Ammon's horn (tissue), 1 donor: ENCODE measurements at regions not wholly inside any gene's neighbourhood (a gene's known extent, or its start where the extent isn't known, plus 50 kb on each side); places are given as distances from the start of the nearest gene placed in this dataset.

Experiments
- DNase-seq: peaks from one replicate; pipeline ENCODE4 v3.0.0-alpha.2; 2016; ENCODE audit warnings: low spot score

GRCh38 chr4:100722866-100723459 lies 205.1 kb upstream of the EMCN start:
- DNase-seq, result no peak

DNA sequence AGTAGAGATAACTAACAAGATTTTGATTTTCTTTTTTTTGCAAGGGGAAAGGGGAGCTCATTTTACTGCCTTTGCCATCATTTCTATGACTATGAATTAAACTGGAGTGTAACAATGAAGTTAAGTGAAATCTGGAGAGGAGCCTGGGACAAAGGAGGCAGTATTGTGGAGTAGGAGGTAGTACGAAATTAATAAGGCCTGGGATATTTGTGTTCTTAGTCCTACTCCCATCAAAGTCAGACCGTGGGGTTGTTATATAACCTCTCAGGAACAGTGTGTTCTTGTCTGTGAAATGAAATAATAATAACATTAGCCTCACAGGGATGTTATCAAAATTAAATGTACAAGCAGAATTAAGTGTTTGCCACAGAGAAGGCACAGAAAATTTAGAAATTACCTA lies 204.3 kb upstream of the EMCN start:
- DNase-seq, result no peak

GRCh38 chr4:100721490-100721889 lies 203.7 kb upstream of the EMCN start:
- no peak for DNase-seq

DNA sequence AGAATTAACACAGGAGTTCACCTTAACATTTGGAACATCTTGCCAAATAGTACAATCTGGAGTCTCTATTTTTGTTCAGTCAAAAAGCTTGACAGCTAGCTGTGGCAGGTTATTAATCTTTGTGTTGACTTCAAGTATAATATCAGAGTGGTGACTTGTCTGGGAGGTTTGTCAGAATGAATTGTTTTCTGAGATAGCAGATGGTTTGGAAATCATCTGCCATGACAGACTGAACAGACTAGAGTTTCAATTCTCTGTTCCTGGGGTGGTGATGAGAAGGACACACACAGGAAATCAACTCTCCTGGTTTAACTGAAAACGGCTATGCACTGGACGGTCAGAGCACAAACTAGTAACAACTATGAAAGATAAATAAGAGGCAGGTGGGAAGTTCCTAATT lies 203.3 kb upstream of the EMCN start:
- peak; percentile 7 for DNase-seq

GRCh38 chr4:100716416-100716815 lies 198.6 kb upstream of the EMCN start:
- DNase-seq, result no peak

DNA sequence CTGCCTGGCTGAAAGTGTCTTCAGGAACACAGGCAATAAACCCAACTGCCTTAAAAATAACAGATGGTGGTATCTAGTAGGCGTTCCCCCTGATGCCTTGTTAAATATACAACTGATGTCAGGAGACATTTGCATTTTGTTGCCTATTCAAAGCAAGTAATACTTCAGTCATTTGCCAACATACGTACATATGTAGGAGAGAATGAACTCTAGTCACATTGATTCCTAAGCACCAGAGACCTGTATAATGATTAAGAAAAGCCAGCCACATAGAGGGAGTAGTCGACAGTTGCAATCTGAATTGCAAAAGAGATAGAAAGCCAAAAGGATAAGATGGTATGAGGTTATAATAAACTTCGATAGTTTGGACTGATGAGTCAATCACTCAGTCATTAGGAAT lies 191.0 kb upstream of the EMCN start:
- peak; percentile 13 for DNase-seq

DNA sequence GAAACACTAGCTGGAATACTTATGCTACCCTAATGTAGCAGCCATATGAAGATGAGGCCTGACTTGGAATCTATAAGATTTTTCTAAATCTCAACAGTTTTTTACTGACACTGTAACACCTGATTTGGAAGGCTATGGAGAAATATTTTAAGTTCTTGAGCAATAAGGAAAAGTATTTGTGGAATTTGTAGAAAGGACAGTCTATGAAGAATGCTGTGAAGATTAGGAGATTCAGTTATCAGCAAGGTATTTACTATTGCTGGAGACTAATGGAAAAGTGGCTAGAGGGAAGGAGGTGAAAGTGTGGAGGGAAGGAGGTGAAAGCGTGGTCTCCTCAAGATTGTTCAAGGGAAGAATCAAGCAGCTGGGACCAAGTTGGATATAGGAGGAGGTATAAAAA lies 190.0 kb upstream of the EMCN start:
- no peak for DNase-seq

DNA sequence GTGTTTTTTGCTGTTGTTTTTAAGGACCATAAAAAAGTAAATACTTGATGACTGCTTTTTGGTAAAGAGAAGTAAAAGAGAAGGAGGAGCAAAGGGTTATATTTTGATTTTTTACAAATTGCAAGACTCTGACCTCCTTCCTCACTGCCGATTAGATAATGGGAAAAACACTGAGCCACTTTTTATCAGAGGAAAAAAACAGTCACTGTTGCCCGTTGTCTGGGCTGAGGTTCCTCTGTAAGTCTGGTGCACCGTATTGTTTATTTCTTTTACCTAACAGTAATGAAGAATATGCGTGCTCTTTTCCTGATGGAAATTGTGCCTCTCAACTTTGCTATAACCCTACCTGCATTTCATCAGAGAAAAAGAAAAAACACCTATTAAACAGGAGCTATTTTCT lies 178.7 kb upstream of the EMCN start:
- no peak for DNase-seq

GRCh38 chr4:100695871-100696270 lies 178.0 kb upstream of the EMCN start:
- DNase-seq, result no peak

DNA sequence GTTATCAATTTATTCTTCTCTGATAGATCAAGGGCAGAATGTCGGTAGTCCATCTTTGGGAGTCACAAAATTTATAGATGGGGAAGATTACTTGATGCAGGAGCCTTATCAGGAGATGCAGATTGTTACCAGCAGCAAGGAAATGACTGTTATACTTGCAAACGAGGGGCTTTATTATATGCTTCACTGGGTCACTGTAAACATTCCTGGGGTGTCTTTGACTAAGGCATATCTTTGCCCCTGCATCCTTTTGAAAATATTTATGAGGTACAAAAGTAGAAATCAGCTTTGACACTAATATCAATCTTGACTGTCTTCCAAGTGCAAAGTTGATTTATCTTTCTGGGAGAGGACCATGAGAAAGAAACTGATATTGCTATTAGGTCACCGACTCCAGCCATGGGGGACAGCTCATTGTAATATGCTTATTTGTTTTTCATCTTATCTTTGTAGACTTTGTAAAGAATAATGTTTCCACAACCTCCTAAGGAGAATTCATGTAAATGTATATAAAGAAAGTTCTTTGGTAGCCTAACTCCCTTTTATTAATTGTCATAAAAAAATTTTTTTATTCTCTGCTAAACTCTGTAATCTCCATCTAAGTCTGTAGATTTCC lies 177.3 kb upstream of the EMCN start:
- no peak for DNase-seq

- DNase-seq, result no peak
Observed at GRCh38 chr4:100694467-100694866, 176.6 kb upstream of the EMCN start.

- no peak for DNase-seq
Observed at GRCh38 chr4:100690812-100691211, 173.0 kb upstream of the EMCN start.

- DNase-seq, result no peak
Observed at GRCh38 chr4:100688368-100688767, 170.5 kb upstream of the EMCN start.

GRCh38 chr4:100682477-100683218 lies 164.8 kb upstream of the EMCN start:
- no peak for DNase-seq

DNA sequence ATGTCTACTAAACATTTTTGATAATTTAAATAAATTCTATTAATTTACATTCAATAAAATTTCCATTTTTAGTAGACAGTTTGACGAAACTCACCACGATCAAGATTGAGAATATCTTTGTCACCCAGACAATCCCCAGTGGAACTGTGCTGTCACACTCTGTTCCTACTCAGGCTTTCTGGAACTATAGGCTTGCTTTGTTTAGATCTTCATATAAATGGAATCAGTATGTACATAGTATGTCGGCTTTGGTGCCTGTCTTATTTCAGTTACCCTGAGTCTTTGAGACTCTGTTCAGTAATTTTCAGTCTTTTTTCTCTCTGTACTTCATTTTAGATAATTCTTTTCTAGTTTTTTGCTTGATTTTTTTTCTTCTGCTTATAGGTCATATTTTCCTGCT lies 163.5 kb upstream of the EMCN start:
- no peak for DNase-seq

GRCh38 chr4:100679926-100680325 lies 162.1 kb upstream of the EMCN start:
- DNase-seq, result no peak

DNA sequence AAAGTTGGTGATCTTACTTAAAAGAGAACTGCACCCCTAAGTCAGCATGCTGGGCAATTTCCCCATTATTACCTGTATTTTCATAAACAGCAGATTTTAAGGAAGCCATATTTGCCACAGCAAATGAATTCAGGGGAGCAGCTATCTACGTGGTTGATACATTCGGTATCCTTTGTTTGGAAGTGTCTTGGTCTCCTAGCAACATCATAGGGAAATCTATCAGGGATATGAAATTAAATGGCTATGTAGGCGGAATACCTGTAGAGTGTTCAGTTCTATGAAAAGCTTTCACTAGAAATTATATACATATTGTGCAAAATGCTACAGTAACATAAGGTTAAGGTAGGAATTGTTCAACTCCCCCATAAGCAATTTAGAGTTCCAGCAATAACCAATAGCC lies 157.2 kb upstream of the EMCN start:
- DNase-seq, result no peak

GRCh38 chr4:100657187-100657586 lies 139.4 kb upstream of the EMCN start:
- DNase-seq, result no peak

DNA sequence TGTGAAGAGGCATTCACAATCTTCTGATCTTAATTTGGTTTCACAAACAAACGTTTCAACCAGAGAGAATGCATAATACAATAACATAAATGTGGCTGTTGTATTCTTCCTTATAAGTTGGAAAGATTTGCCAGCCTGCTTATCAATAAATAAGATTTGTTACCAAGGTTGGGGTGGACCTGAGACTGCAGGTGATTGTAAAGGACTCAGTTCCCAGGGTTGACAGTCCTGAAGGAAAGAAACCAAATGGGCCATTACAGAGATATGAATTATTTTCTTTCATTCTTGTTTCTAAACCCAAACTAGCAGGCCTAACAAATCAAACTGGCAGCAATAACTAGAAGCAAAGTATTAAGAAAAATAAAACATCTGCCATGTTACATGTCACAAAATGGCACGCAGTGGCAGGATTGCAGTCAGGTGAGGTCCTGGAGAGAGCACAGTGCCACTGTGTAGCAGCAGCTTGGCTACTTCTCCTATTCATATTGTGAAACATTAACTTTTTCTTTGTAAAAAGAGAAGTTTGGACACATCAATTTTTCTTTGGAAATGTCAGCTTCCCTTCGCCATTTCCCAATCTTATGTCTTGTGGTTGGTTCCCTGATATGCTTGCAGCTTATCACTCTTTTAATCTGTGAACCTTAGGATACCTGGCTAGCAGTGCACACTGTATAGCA lies 133.8 kb upstream of the EMCN start:
- DNase-seq, result no peak

GRCh38 chr4:100649417-100649816 lies 131.6 kb upstream of the EMCN start:
- DNase-seq, result no peak

DNA sequence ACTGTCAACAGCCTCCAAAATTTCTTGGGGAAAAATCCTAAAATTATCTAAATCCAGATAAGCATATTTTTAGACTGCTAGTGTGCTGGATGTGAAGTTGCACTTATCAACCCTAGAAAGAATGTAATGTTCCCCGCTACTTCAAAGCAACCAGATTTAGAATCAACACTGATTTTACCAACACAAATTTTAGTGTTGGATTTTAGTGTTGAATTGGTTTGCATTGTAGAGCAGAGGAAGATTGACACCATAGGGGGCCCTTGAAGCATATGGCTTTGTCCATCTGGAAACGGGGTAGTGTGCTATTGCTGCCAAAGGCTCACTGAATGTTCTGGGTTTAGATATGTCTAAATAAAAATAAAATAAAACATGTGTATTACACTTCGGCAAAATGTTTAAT lies 126.3 kb upstream of the EMCN start:
- DNase-seq, result peak; percentile 2

DNA sequence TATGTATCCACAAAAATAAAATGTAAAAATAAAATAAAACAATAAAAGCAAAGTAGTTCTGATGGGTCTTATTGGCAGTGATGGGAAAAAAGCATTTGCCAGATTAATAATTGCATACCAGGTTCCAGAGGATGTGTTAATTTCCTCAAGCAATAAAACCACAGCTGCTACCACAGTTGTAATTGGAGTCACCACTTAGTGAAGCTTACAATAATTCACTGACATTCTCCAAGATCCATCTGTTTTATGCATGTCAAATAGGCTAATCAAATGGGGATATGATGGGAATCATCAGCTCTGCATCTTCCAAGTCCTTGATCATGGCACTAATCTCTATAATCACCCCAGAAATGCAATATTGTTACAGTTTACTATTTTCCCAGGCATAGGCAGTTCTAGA lies 123.5 kb upstream of the EMCN start:
- DNase-seq, result peak; percentile 7

- no peak for DNase-seq
Observed at GRCh38 chr4:100635899-100636298, 118.1 kb upstream of the EMCN start.
